ENCODE measurements at regions not wholly inside any gene's neighbourhood (a gene's known extent, or its start where the extent isn't known, plus 50 kb on each side); places are given as distances from the start of the nearest gene placed in this dataset.

DNA sequence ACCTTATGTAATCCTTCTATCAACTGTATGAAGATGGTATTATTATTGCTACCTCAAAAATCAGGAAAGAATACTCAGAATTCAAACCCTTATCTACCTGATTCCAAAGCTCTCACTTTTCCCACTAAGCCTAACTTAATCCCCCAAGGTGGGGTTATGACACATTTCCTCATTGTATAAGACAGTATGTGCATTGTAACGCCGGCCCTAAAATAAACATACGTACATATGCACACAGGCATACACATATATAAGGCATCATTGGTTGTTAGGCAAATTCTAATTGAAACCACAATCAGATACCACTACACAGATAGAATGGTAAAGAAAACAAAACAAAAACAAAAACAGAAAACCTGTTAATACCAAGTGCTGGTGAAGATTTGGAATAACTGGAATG is 556.5 kb downstream of the INHBA start:
- TF ChIP-seq, protein P1, sequence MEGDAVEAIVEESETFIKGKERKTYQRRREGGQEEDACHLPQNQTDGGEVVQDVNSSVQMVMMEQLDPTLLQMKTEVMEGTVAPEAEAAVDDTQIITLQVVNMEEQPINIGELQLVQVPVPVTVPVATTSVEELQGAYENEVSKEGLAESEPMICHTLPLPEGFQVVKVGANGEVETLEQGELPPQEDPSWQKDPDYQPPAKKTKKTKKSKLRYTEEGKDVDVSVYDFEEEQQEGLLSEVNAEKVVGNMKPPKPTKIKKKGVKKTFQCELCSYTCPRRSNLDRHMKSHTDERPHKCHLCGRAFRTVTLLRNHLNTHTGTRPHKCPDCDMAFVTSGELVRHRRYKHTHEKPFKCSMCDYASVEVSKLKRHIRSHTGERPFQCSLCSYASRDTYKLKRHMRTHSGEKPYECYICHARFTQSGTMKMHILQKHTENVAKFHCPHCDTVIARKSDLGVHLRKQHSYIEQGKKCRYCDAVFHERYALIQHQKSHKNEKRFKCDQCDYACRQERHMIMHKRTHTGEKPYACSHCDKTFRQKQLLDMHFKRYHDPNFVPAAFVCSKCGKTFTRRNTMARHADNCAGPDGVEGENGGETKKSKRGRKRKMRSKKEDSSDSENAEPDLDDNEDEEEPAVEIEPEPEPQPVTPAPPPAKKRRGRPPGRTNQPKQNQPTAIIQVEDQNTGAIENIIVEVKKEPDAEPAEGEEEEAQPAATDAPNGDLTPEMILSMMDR (IDR thresholded peaks at IDR 0.05) = no peak
- TF ChIP-seq POLR2A (IDR thresholded peaks at IDR 0.05) = no peak
- no peak for TF ChIP-seq POLR2AphosphoS5 (IDR thresholded peaks at IDR 0.05)
- no peak for TF ChIP-seq EP300 (IDR thresholded peaks at IDR 0.05)
